ENCODE measurements at regions not wholly inside any gene's neighbourhood (a gene's known extent, or its start where the extent isn't known, plus 50 kb on each side); places are given as distances from the start of the nearest gene placed in this dataset.

DNA sequence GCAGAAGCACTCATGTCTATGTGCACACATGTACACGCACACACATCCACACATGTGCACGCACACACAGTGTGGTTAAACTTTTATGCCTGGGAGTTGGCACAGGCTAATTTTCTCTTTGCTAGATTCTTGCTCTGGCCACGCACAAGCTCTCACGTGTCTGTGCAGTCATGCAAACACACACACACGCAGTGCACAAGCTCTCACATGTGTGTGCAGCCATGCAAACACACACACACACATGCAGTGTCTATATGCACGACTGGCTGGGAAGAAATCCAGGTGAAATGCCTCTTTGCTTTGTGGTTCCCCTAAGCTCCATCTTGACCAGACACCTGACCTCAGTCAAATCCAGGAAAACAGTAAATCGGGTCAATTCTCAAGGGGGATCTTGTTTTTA lies 138.0 kb downstream of the SHOX start:
- TF ChIP-seq POLR2A (IDR thresholded peaks at IDR 0.05) (no peak), POLR2AphosphoS5 (IDR thresholded peaks at IDR 0.05) (no peak)
- TF ChIP-seq, protein P1, sequence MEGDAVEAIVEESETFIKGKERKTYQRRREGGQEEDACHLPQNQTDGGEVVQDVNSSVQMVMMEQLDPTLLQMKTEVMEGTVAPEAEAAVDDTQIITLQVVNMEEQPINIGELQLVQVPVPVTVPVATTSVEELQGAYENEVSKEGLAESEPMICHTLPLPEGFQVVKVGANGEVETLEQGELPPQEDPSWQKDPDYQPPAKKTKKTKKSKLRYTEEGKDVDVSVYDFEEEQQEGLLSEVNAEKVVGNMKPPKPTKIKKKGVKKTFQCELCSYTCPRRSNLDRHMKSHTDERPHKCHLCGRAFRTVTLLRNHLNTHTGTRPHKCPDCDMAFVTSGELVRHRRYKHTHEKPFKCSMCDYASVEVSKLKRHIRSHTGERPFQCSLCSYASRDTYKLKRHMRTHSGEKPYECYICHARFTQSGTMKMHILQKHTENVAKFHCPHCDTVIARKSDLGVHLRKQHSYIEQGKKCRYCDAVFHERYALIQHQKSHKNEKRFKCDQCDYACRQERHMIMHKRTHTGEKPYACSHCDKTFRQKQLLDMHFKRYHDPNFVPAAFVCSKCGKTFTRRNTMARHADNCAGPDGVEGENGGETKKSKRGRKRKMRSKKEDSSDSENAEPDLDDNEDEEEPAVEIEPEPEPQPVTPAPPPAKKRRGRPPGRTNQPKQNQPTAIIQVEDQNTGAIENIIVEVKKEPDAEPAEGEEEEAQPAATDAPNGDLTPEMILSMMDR (IDR thresholded peaks at IDR 0.05 in 8 of 11, conservative IDR thresholded peaks at IDR 0.05 in 3 of 11): no peak
- intact Hi-C loops (cut with DNase I; ENCODE audit: low total_unique reads): no loop called here
- Histone ChIP-seq H3K4me3 (no peak overlapping the region), H3K9me3 (peaks cover 0 to 23% (median 0%) of the 10 kb centered on the region in 8 donors), H3K27me3 (replicated peaks in 1 of 7) (no peaks in the 10 kb centered on the region), H3K4me1 (no peaks in the 10 kb centered on the region), H3K36me3 (no peaks in the 10 kb centered on the region), H3K27ac (no peak overlapping the region)
- DNase-seq: peak; percentile 28
- WGBS, 5 donors: 69 to 87% (median 80%) methylated on average over 7 of the region's 7 CpGs

DNA sequence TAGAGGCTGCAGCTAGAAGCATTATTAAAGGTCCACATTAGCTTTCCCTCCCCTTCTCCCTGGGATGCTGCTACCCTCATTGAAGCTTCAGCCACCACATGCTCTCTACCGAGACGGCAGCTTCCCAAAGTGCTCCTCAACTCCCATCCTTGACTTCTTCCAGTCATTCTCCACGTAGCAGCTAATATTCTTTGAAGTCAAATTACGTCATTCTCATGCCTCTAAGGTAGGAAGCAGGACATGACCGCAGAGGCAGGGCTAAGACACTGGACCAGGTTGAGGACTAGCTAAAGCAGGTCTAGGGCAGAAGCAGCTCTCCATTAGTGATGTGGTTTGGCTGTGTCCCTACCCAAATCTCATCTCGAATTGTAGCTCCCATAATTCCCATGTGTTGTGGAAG lies 128.3 kb downstream of the SHOX start:
- intact Hi-C loops (cut with DNase I; ENCODE audit: low total_unique reads): no loop called here
- peak; percentile 0 for DNase-seq
- H3K27me3 ChIP-seq (replicated peaks in 1 of 7): no peaks in the 10 kb centered on the region
- no peak overlapping the region for H3K27ac ChIP-seq
- no peak for TF ChIP-seq POLR2AphosphoS5 (IDR thresholded peaks at IDR 0.05)
- no peak for TF ChIP-seq POLR2A (IDR thresholded peaks at IDR 0.05)
- TF ChIP-seq, protein P1 (IDR thresholded peaks at IDR 0.05 in 8 of 11, conservative IDR thresholded peaks at IDR 0.05 in 3 of 11): no peak
- 77 to 86% (median 84%) methylated on average over 6 of the region's 6 CpGs for WGBS, 5 donors
- H3K9me3 ChIP-seq: peaks cover 0 to 14% (median 0%) of the 10 kb centered on the region in 8 donors
- no peak overlapping the region for H3K4me3 ChIP-seq
- H3K4me1 ChIP-seq: no peaks in the 10 kb centered on the region
- H3K36me3 ChIP-seq: no peaks in the 10 kb centered on the region

DNA sequence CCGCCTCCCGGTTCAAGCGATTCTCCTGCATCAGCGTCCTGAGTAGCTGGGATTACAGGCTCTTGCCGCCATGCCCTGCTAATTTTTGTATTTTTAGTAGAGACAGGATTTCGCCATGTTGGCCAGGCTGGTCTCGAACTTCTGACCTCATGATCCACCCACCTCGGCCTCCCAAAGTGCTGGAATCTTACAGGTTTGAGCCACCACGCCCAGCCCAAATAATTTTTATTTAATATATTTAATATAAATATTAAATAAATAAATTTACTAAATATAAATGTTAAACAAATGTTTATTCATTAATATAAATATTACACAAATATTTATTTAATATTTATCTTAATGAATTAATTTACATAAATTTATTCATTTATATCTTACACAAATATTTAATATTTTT lies 120.2 kb downstream of the SHOX start:
- TF ChIP-seq, protein P1 (IDR thresholded peaks at IDR 0.05 in 8 of 11, conservative IDR thresholded peaks at IDR 0.05 in 3 of 11): no peak
- no peak for TF ChIP-seq POLR2A (IDR thresholded peaks at IDR 0.05)
- TF ChIP-seq POLR2AphosphoS5 (IDR thresholded peaks at IDR 0.05): no peak
- peak; percentile 1 for DNase-seq

DNA sequence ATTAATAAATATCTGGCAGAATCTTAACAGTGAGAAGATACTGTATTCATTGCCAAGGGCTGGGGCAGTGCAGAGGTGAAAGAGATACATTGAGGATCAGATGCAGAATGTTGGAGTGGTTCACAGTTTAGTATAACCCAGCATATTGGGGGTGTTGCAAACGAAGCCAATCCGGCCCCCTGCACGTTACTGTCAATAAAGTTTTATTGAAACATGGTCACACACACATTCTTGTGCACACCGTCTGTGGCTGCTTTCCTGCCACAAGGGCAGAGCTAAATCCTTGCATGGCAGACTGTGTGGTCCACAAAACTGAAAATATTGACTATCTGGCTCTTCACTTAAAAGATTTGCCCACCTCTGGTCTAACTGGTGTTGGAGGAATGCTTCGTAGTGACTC lies 119.7 kb downstream of the SHOX start:
- no peak for TF ChIP-seq POLR2AphosphoS5 (IDR thresholded peaks at IDR 0.05)
- TF ChIP-seq, protein P1 (IDR thresholded peaks at IDR 0.05 in 8 of 11, conservative IDR thresholded peaks at IDR 0.05 in 3 of 11): no peak
- no peak for TF ChIP-seq POLR2A (IDR thresholded peaks at IDR 0.05)
- WGBS, 5 donors: 84 to 90% (median 87%) methylated on average over 5 of the region's 5 CpGs
- intact Hi-C loops (cut with DNase I; ENCODE audit: low total_unique reads): no loop called here
- Histone ChIP-seq H3K27me3 (replicated peaks in 1 of 7) (no peaks in the 10 kb centered on the region), H3K4me1 (no peaks in the 10 kb centered on the region), H3K9me3 (peaks cover 0 to 21% (median 0%) of the 10 kb centered on the region in 8 donors), H3K4me3 (no peak overlapping the region), H3K27ac (no peak overlapping the region), H3K36me3 (no peaks in the 10 kb centered on the region)
- DNase-seq: peak; percentile 40

More for the DNA sequence above, 120.2 kb downstream of the SHOX start:
- no peak overlapping the region for H3K27ac ChIP-seq
- H3K36me3 ChIP-seq: no peaks in the 10 kb centered on the region
- no peaks in the 10 kb centered on the region for H3K27me3 ChIP-seq (replicated peaks in 1 of 7)
- no peaks in the 10 kb centered on the region for H3K4me1 ChIP-seq
- intact Hi-C loops (cut with DNase I; ENCODE audit: low total_unique reads): no loop called here
- H3K4me3 ChIP-seq: no peak overlapping the region
- 79 to 93% (median 87%) methylated on average over 9 of the region's 9 CpGs for WGBS, 5 donors
- H3K9me3 ChIP-seq: peaks cover 0 to 17% (median 0%) of the 10 kb centered on the region in 8 donors
